ENCODE measurements at regions not wholly inside any gene's neighbourhood (a gene's known extent, or its start where the extent isn't known, plus 50 kb on each side); places are given as distances from the start of the nearest gene placed in this dataset.

DNA sequence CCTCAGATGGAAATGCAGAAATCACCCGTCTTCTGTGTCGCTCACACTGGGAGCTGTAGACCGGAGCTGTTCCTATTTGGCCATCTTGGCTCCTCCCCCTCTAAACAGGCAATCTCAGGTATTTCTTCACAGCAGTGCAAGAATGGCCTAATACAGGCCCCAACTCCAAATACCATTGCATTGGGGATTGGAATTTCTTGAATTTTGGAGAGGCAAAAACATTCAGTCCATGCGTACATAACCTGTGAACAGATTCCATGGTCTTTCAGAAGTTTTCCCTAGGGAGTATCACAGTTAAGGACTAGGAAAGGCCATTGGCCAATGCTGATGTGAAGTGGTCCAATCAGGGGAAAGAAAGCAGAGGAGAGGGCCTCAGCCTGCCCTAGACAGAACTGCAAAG, 128.2 kb upstream of the NOCT start:
- no peaks in the 10 kb centered on the region for H3K9me1 ChIP-seq (ENCODE audit: control insufficient read depth, extremely low read depth, insufficient read depth, low read length)
- H3K4me3 ChIP-seq (ENCODE audit: control insufficient read depth in 2 of 3, extremely low read depth in 1 of 3, insufficient read depth in 2 of 3, low read depth in 1 of 3, low read length in 3 of 3) = no peak overlapping the region
- H3K79me2 ChIP-seq (ENCODE audit: control insufficient read depth, insufficient read depth, low read length) = no peaks in the 10 kb centered on the region
- no peak overlapping the region for H2AFZ ChIP-seq (ENCODE audit: control insufficient read depth, low read length)
- no peaks in the 10 kb centered on the region for H3K4me1 ChIP-seq (ENCODE audit: control insufficient read depth, extremely low read depth, insufficient read depth, low read length)
- dilution Hi-C loops (cut with MboI; ENCODE audit: extremely low pct_ligation_motif_present, low sequenced_read_pairs) = no loop called here
- no peaks in the 10 kb centered on the region for H4K20me1 ChIP-seq (ENCODE audit: control insufficient read depth, extremely low read depth, insufficient read depth, low read length)
- no peaks in the 10 kb centered on the region for H3K9me3 ChIP-seq (ENCODE audit: control insufficient read depth, low read depth, low read length)
- H3K4me2 ChIP-seq (ENCODE audit: control insufficient read depth, extremely low read depth, insufficient read depth, low read depth, low read length) = no peak overlapping the region
- FAIRE-seq = no peak
- TF ChIP-seq EZH2 (IDR thresholded peaks at IDR 0.05; ENCODE audit: low read length) = no peak
- TF ChIP-seq, protein P1, sequence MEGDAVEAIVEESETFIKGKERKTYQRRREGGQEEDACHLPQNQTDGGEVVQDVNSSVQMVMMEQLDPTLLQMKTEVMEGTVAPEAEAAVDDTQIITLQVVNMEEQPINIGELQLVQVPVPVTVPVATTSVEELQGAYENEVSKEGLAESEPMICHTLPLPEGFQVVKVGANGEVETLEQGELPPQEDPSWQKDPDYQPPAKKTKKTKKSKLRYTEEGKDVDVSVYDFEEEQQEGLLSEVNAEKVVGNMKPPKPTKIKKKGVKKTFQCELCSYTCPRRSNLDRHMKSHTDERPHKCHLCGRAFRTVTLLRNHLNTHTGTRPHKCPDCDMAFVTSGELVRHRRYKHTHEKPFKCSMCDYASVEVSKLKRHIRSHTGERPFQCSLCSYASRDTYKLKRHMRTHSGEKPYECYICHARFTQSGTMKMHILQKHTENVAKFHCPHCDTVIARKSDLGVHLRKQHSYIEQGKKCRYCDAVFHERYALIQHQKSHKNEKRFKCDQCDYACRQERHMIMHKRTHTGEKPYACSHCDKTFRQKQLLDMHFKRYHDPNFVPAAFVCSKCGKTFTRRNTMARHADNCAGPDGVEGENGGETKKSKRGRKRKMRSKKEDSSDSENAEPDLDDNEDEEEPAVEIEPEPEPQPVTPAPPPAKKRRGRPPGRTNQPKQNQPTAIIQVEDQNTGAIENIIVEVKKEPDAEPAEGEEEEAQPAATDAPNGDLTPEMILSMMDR (optimal IDR thresholded peaks at IDR 0.05 in 1 of 3, IDR thresholded peaks at IDR 0.05 in 1 of 3, conservative IDR thresholded peaks at IDR 0.05 in 1 of 3; ENCODE audit: extremely low read depth in 1 of 3, insufficient read depth in 2 of 3, low read length in 3 of 3) = no peak
- no peak overlapping the region for H3K27ac ChIP-seq (ENCODE audit: control insufficient read depth, insufficient read depth, low read length)
- H3K27me3 ChIP-seq (ENCODE audit: control insufficient read depth, extremely low read depth, insufficient read depth, low read length) = no peaks in the 10 kb centered on the region
- H3K9ac ChIP-seq (ENCODE audit: control insufficient read depth, extremely low read depth, insufficient read depth, low read length) = no peak overlapping the region
- no peaks in the 10 kb centered on the region for H3K36me3 ChIP-seq (ENCODE audit: control insufficient read depth in 2 of 2, extremely low read depth in 1 of 2, insufficient read depth in 2 of 2, low read length in 2 of 2)
- no peak for DNase-seq (ENCODE audit: low read depth, low spot score)

DNA sequence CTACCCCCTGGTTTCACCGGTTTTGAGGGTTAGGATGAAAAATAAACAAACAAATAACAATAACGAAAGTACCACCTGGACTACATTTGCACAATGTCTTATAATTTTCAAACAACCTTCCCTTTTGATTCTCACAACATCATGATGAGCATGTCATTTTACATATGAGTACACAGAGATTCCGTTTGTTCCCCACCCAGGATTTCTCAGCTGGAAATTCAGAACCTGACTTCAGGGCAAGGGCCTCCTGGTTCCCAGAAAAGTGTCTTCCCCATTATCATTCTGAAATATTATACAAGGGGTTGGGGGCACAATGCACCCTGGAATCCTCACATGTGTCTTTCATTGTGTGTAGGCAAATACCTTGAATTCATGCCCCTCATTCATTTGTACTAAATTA, 135.8 kb upstream of the NOCT start:
- no peak overlapping the region for H3K9ac ChIP-seq (ENCODE audit: control insufficient read depth, extremely low read depth, insufficient read depth, low read length)

More for the DNA sequence above, 135.8 kb upstream of the NOCT start:
- no peaks in the 10 kb centered on the region for H3K79me2 ChIP-seq (ENCODE audit: control insufficient read depth, insufficient read depth, low read length)
- no peak overlapping the region for H3K27ac ChIP-seq (ENCODE audit: control insufficient read depth, insufficient read depth, low read length)
- no peak overlapping the region for H3K4me2 ChIP-seq (ENCODE audit: control insufficient read depth, extremely low read depth, insufficient read depth, low read depth, low read length)
- H3K9me1 ChIP-seq (ENCODE audit: control insufficient read depth, extremely low read depth, insufficient read depth, low read length) = no peaks in the 10 kb centered on the region
- H3K36me3 ChIP-seq (ENCODE audit: control insufficient read depth in 2 of 2, extremely low read depth in 1 of 2, insufficient read depth in 2 of 2, low read length in 2 of 2) = no peaks in the 10 kb centered on the region
- H3K9me3 ChIP-seq (ENCODE audit: control insufficient read depth, low read depth, low read length) = no peaks in the 10 kb centered on the region
- DNase-seq (ENCODE audit: low read depth, low spot score) (no peak), FAIRE-seq (no peak)
- TF ChIP-seq, protein P1 (optimal IDR thresholded peaks at IDR 0.05 in 1 of 3, IDR thresholded peaks at IDR 0.05 in 1 of 3, conservative IDR thresholded peaks at IDR 0.05 in 1 of 3; ENCODE audit: extremely low read depth in 1 of 3, insufficient read depth in 2 of 3, low read length in 3 of 3) = no peak
- TF ChIP-seq EZH2 (IDR thresholded peaks at IDR 0.05; ENCODE audit: low read length) = no peak
- H3K4me1 ChIP-seq (ENCODE audit: control insufficient read depth, extremely low read depth, insufficient read depth, low read length) = peaks cover 14% of the 10 kb centered on the region
- dilution Hi-C loops (cut with MboI; ENCODE audit: extremely low pct_ligation_motif_present, low sequenced_read_pairs) = no loop called here
- no peaks in the 10 kb centered on the region for H3K27me3 ChIP-seq (ENCODE audit: control insufficient read depth, extremely low read depth, insufficient read depth, low read length)
- no peaks in the 10 kb centered on the region for H4K20me1 ChIP-seq (ENCODE audit: control insufficient read depth, extremely low read depth, insufficient read depth, low read length)
- no peak overlapping the region for H3K4me3 ChIP-seq (ENCODE audit: control insufficient read depth in 2 of 3, extremely low read depth in 1 of 3, insufficient read depth in 2 of 3, low read depth in 1 of 3, low read length in 3 of 3)
- H2AFZ ChIP-seq (ENCODE audit: control insufficient read depth, low read length) = no peak overlapping the region
